OCI-LY1 (cell line): ENCODE measurements at regions not wholly inside any gene's neighbourhood (a gene's known extent, or its start where the extent isn't known, plus 50 kb on each side); places are given as distances from the start of the nearest gene placed in this dataset.

Experiments
- CTCF ChIP-seq: fragments of 200-600 bp; sonication (generic), shearing (Covaris generic); IDR thresholded peaks from 2 replicates; pipeline ENCODE4 v1.5.1; 2017; ENCODE audit warnings: mild to moderate bottlenecking, antibody characterized with exemption, low read length, moderate library complexity, mixed read lengths
- EZH2 ChIP-seq: fragments of 200-600 bp; sonication (generic), shearing (Covaris generic); IDR thresholded peaks from 2 replicates; pipeline ENCODE4 v1.8.0; 2017; ENCODE audit warnings: borderline replicate concordance, mixed run types, mild to moderate bottlenecking, antibody characterized with exemption, low read length, moderate library complexity, mixed read lengths

GRCh38 chr10:54985732-54986131, 184.7 kb upstream of the PCDH15 start:
- TF ChIP-seq CTCF = peak; percentile 50; the same call in 1 of the 2 replicates
- TF ChIP-seq EZH2 = no peak
